HG03159 (cell line): ENCODE measurements at regions not wholly inside any gene's neighbourhood (a gene's known extent, or its start where the extent isn't known, plus 50 kb on each side); places are given as distances from the start of the nearest gene placed in this dataset.

Experiments used
- ATAC-seq: cut with Tn5 transposase; IDR thresholded peaks from one replicate; pipeline ENCODE4 v1.9.1; 2021; ENCODE audit warnings: mild to moderate bottlenecking, moderate library complexity; ENCODE audit not compliant: unreplicated experiment

- no peak for ATAC-seq
Observed at GRCh38 chr5:130277522-130277921, 373.3 kb downstream of the CHSY3 start.

- no peak for ATAC-seq
Observed at GRCh38 chr5:130277002-130277401, 372.7 kb downstream of the CHSY3 start.

GRCh38 chr5:130272837-130273236 lies 368.6 kb downstream of the CHSY3 start:
- ATAC-seq = no peak

- ATAC-seq = no peak
Observed at GRCh38 chr5:130270786-130271185, 366.5 kb downstream of the CHSY3 start.

GRCh38 chr5:130268489-130268888 lies 364.2 kb downstream of the CHSY3 start:
- no peak for ATAC-seq

GRCh38 chr5:130267926-130268325 lies 363.7 kb downstream of the CHSY3 start:
- ATAC-seq = no peak

- ATAC-seq = no peak
Observed at GRCh38 chr5:130260481-130260880, 356.2 kb downstream of the CHSY3 start.

GRCh38 chr5:130251931-130252330 lies 347.7 kb downstream of the CHSY3 start:
- no peak for ATAC-seq

GRCh38 chr5:130243641-130244040 lies 339.4 kb downstream of the CHSY3 start:
- ATAC-seq = no peak

GRCh38 chr5:130237721-130238120 lies 333.5 kb downstream of the CHSY3 start:
- no peak for ATAC-seq
